IMR-90 (cell line): ENCODE measurements at regions not wholly inside any gene's neighbourhood (a gene's known extent, or its start where the extent isn't known, plus 50 kb on each side); places are given as distances from the start of the nearest gene placed in this dataset.

Experiments
- ATAC-seq: fragments of 200-7000 bp; cut with Tn5 transposase; 2 replicates; pipeline ENCODE4 v1.9.1; 2020; ENCODE audit warnings: low read depth, mild to moderate bottlenecking, moderate library complexity
- BruUV-seq: library from RNA; stranded (reverse); fragments of 400-500 nt; replicated peaks from 2 replicates; lab custom pipeline; 2021; lab: Mats Ljungman, UMichigan
- CTCF ChIA-PET: fragments of 300-600 bp; formaldehyde crosslinking; extraction: SDS; loops from one replicate; lab custom pipeline; 2021; ENCODE audit warnings: antibody characterized with exemption; lab: Yijun Ruan, JAX
- POLR2A ChIA-PET: fragments of 300-600 bp; sonication (Branson Sonifier 250); formaldehyde crosslinking; loops from one replicate; lab custom pipeline; 2022; ENCODE audit warnings: antibody characterized with exemption; ENCODE audit not compliant: unreplicated experiment; lab: Charles Lee
- DNase-seq: peaks from one replicate; pipeline ENCODE4 v3.0.0; 2013
- H2AFZ ChIP-seq: replicated peaks from 2 replicates; pipeline ENCODE3; 2013; ENCODE audit warnings: low read length, mild to moderate bottlenecking; ENCODE audit not compliant: poor library complexity
- H2AK5ac ChIP-seq: 2 replicates; pipeline ENCODE4 v1.6.1; 2013; ENCODE audit warnings: low read depth, low read length, inconsistent platforms
- H2AK9ac ChIP-seq: replicated peaks from 2 replicates; pipeline ENCODE3; 2013; ENCODE audit warnings: mild to moderate bottlenecking, low read depth, low read length, moderate library complexity; ENCODE audit not compliant: poor library complexity
- H2BK120ac ChIP-seq: 2 replicates; pipeline ENCODE4 v1.6.1; 2013; ENCODE audit warnings: low read depth, low read length, inconsistent platforms
- H2BK15ac ChIP-seq: 3 replicates; pipeline ENCODE4 v1.6.1; 2013; ENCODE audit warnings: low read depth, low read length, inconsistent platforms
- H2BK20ac ChIP-seq: 2 replicates; pipeline ENCODE4 v1.6.1; 2013; ENCODE audit warnings: low read depth, mild to moderate bottlenecking, inconsistent platforms, low read length, moderate library complexity
- H2BK5ac ChIP-seq: 2 replicates; pipeline ENCODE4 v1.6.1; 2013; ENCODE audit warnings: mild to moderate bottlenecking, low read depth, low read length, inconsistent platforms; ENCODE audit not compliant: poor library complexity, severe bottlenecking
- H3K14ac ChIP-seq: replicated peaks from 2 replicates; pipeline ENCODE4 v1.6.1; 2013; ENCODE audit warnings: low read depth, low read length, inconsistent platforms
- H3K18ac ChIP-seq: 2 replicates; pipeline ENCODE4 v1.6.1; 2013; ENCODE audit warnings: low read depth, low read length, control low read depth
- H3K23ac ChIP-seq: 2 replicates; pipeline ENCODE4 v1.6.1; 2013; ENCODE audit warnings: low read depth, low read length, inconsistent platforms
- H3K27ac ChIP-seq: 2 replicates; pipeline ENCODE4 v1.5.1; 2013; ENCODE audit warnings: mild to moderate bottlenecking, control low read depth, low read length; ENCODE audit not compliant: insufficient read depth
- H3K27me3 ChIP-seq: 2 replicates; pipeline ENCODE4 v1.6.1; 2013; ENCODE audit warnings: low read length; ENCODE audit not compliant: control insufficient read depth, insufficient read depth
- H3K36me3 ChIP-seq: 2 replicates; pipeline ENCODE4 v1.6.1; 2013; ENCODE audit warnings: low read length, mixed read lengths; ENCODE audit not compliant: control insufficient read depth, insufficient read depth
- H3K4ac ChIP-seq: 2 replicates; pipeline ENCODE4 v1.6.1; 2013; ENCODE audit warnings: low read depth, low read length, inconsistent platforms
- H3K4me1 ChIP-seq: 2 replicates; pipeline ENCODE4 v1.6.1; 2013; ENCODE audit warnings: low read length, mixed read lengths; ENCODE audit not compliant: control insufficient read depth, insufficient read depth
- H3K4me2 ChIP-seq: 2 replicates; pipeline ENCODE4 v1.6.1; 2013; ENCODE audit warnings: low read depth, mild to moderate bottlenecking, control low read depth, low read length, moderate library complexity
- H3K4me3 ChIP-seq: 2 replicates; pipeline ENCODE4 v1.5.1; 2013; ENCODE audit warnings: low read depth, mild to moderate bottlenecking, control low read depth, low read length, moderate library complexity; ENCODE audit not compliant: insufficient read depth
- H3K56ac ChIP-seq: 2 replicates; pipeline ENCODE4 v1.6.1; 2013; ENCODE audit warnings: low read length, inconsistent platforms; ENCODE audit not compliant: insufficient read depth; ENCODE audit errors: extremely low read depth
- H3K79me1 ChIP-seq, 2 experiments: 2 replicates each; pipeline ENCODE4 v1.6.1; 2013; ENCODE audit warnings: low read length in 2 of 2, inconsistent platforms in 1 of 2, low read depth in 1 of 2
- H3K9ac ChIP-seq: 2 replicates; pipeline ENCODE4 v1.6.1; 2013; ENCODE audit warnings: low read depth, low read length, control low read depth
- H3K9me1 ChIP-seq: 2 replicates; pipeline ENCODE4 v1.6.1; 2013; ENCODE audit warnings: low read length, inconsistent platforms; ENCODE audit not compliant: insufficient read depth
- H3K9me3 ChIP-seq: 2 replicates; pipeline ENCODE4 v1.6.1; 2013; ENCODE audit warnings: low read length; ENCODE audit not compliant: control insufficient read depth, insufficient read depth
- H4K20me1 ChIP-seq: 2 replicates; pipeline ENCODE4 v1.6.1; 2013; ENCODE audit warnings: low read length, inconsistent platforms; ENCODE audit not compliant: insufficient read depth
- H4K5ac ChIP-seq: 2 replicates; pipeline ENCODE4 v1.6.1; 2013; ENCODE audit warnings: mild to moderate bottlenecking, low read depth, low read length, control low read depth
- H4K8ac ChIP-seq, 2 experiments: 2 replicates each; pipeline ENCODE4 v1.6.1; 2013; ENCODE audit warnings: low read depth in 2 of 2, low read length in 2 of 2, control low read depth in 1 of 2, inconsistent platforms in 1 of 2
- H4K91ac ChIP-seq: 2 replicates; pipeline ENCODE4 v1.6.1; 2013; ENCODE audit warnings: low read depth, low read length, inconsistent platforms; ENCODE audit not compliant: insufficient read depth
- BHLHE40 ChIP-seq: fragments of 150-350 bp; IDR thresholded peaks from 2 replicates; pipeline ENCODE4 v1.6.1; 2016; ENCODE audit warnings: mild to moderate bottlenecking, low read depth, low read length
- MAZ ChIP-seq: IDR thresholded peaks from 2 replicates; pipeline ENCODE4 v1.6.1; 2012; ENCODE audit warnings: low read depth, mild to moderate bottlenecking, low read length, improper control_type of control experiment, moderate library complexity, borderline replicate concordance
- MXI1 ChIP-seq: IDR thresholded peaks from 2 replicates; pipeline ENCODE4 v1.6.1; 2012; ENCODE audit warnings: low read depth, mild to moderate bottlenecking, low read length, moderate library complexity, borderline replicate concordance
- RAD21 ChIP-seq: IDR thresholded peaks from 2 replicates; pipeline ENCODE4 v1.6.1; 2012; ENCODE audit warnings: low read length, improper control_type of control experiment
- SMC3 ChIP-seq: fragments of 150-350 bp; IDR thresholded peaks from 2 replicates; pipeline ENCODE4 v1.6.1; 2016; ENCODE audit warnings: low read depth, mild to moderate bottlenecking, antibody characterized with exemption, low read length, moderate library complexity
- dilution Hi-C: fragments of 300-500 bp; cut with HindIII; formaldehyde crosslinking; loops from one replicate; pipeline ENCODE4 v1.14.3; 2018; ENCODE audit warnings: low sequenced_read_pairs; ENCODE audit not compliant: unreplicated experiment
- in situ Hi-C: fragments of 300-500 bp; cut with MboI; formaldehyde crosslinking; loops from 3 replicates; pipeline ENCODE4 v1.14.3; 2019; ENCODE audit warnings: low sequenced_read_pairs, inconsistent platforms, mixed read lengths
- intact Hi-C: fragments of 100-400 bp; cut with micrococcal nuclease; formaldehyde crosslinking; loops from 2 replicates; pipeline ENCODE4 v1.10.0; 2022
- TF ChIP-seq, protein P1 (sequence below): conservative IDR thresholded peaks from 2 replicates; pipeline ENCODE4 v1.5.1; 2012; ENCODE audit warnings: mild to moderate bottlenecking, low read depth, low read length, improper control_type of control experiment

DNA sequence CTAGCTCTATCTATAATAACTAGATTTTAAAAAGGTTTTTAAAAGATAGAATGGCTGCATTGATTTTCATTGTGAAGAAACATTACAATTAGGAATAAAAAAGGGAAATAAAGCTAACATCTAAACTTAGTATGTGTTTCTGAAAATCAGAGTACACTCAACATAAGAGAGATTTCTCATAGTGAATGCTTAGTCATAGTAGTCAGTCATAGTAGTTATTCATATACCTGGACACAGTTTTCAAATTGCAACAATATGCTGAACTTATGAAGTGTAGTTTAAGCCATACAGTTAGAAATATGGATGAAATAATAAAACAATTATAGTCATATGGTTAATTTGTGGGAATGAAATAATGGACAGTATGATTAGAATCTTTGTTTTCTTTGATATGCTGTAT, 273.0 kb upstream of the CTNND2 start:
- H3K4ac ChIP-seq, result no peak overlapping the region
- H3K4me3 ChIP-seq, result no peak overlapping the region
- H3K56ac ChIP-seq, result no peak overlapping the region
- no peak overlapping the region for H2AFZ ChIP-seq
- H3K9me3 ChIP-seq, result no peaks in the 10 kb centered on the region
- ChIA-PET CTCF (no interaction called here), POLR2A (no interaction called here)
- no peak overlapping the region for H4K8ac ChIP-seq
- H2BK5ac ChIP-seq, result no peak overlapping the region
- H3K9ac ChIP-seq, result no peak overlapping the region
- no peak overlapping the region for H3K4me2 ChIP-seq
- ATAC-seq, result no peak
- intact Hi-C loops, result no loop called here
- no TSS peak for BruUV-seq
- no peak for DNase-seq
- H3K23ac ChIP-seq, result no peak overlapping the region
- no peak overlapping the region for H2BK15ac ChIP-seq
- no peak overlapping the region for H4K91ac ChIP-seq
- no peak overlapping the region for H2AK5ac ChIP-seq
- H3K18ac ChIP-seq, result no peak overlapping the region
- no peaks in the 10 kb centered on the region for H3K79me1 ChIP-seq
- no peak overlapping the region for H4K5ac ChIP-seq
- no peaks in the 10 kb centered on the region for H3K9me1 ChIP-seq
- in situ Hi-C loops, result no loop called here
- dilution Hi-C loops, result no loop called here
- H2BK20ac ChIP-seq, result no peak overlapping the region
- no peak overlapping the region for H3K14ac ChIP-seq
- no peaks in the 10 kb centered on the region for H3K4me1 ChIP-seq
- no peaks in the 10 kb centered on the region for H4K20me1 ChIP-seq
- no peak overlapping the region for H3K27ac ChIP-seq
- no peak overlapping the region for H2BK120ac ChIP-seq
- no peaks in the 10 kb centered on the region for H3K27me3 ChIP-seq
- no peaks in the 10 kb centered on the region for H3K36me3 ChIP-seq
- H2AK9ac ChIP-seq, result no peak overlapping the region
- TF ChIP-seq RAD21 (no peak), BHLHE40 (no peak), MAZ (no peak), MXI1 (no peak), SMC3 (no peak)
- TF ChIP-seq, protein P1, sequence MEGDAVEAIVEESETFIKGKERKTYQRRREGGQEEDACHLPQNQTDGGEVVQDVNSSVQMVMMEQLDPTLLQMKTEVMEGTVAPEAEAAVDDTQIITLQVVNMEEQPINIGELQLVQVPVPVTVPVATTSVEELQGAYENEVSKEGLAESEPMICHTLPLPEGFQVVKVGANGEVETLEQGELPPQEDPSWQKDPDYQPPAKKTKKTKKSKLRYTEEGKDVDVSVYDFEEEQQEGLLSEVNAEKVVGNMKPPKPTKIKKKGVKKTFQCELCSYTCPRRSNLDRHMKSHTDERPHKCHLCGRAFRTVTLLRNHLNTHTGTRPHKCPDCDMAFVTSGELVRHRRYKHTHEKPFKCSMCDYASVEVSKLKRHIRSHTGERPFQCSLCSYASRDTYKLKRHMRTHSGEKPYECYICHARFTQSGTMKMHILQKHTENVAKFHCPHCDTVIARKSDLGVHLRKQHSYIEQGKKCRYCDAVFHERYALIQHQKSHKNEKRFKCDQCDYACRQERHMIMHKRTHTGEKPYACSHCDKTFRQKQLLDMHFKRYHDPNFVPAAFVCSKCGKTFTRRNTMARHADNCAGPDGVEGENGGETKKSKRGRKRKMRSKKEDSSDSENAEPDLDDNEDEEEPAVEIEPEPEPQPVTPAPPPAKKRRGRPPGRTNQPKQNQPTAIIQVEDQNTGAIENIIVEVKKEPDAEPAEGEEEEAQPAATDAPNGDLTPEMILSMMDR, result no peak
